ENCODE measurements at regions not wholly inside any gene's neighbourhood (a gene's known extent, or its start where the extent isn't known, plus 50 kb on each side); places are given as distances from the start of the nearest gene placed in this dataset.

DNA sequence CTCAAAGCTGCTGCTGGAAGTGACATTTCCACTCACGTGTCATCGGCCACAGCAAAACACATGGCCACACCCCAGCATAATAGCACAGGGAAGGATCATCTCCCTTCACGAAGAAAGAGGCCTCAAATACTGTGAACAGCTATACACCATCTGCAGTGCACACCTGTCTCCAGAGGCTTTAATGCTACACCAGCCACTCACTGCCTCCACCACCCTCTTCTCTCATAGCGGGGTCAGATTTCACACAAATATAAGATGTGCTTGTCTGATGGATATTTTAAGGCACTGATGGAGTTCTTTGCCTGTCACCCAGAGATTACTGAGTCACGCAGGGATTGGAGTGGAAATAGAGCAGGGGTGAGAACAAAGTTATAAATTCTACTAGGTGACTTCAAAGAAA lies 374.0 kb downstream of the ZNF516 start:
- Histone ChIP-seq H4K20me1 (ENCODE audit: insufficient read depth, low read length) (no peaks in the 10 kb centered on the region), H3K9ac (ENCODE audit: low read length) (no peak overlapping the region), H3K79me2 (ENCODE audit: insufficient read depth, low read length) (no peaks in the 10 kb centered on the region), H3K27me3 (ENCODE audit: insufficient read depth, low read length) (no peaks in the 10 kb centered on the region), H3K4me1 (ENCODE audit: insufficient read depth, low read length) (no peaks in the 10 kb centered on the region), H3K36me3 (ENCODE audit: insufficient read depth, low read length) (no peaks in the 10 kb centered on the region), H3K27ac (ENCODE audit: low read depth, low read length) (no peak overlapping the region), H3K9me3 (ENCODE audit: insufficient read depth, low read depth, low read length) (no peaks in the 10 kb centered on the region), H3K4me3 (ENCODE audit: insufficient read depth, low read depth, low read length) (no peak overlapping the region), H3K4me2 (ENCODE audit: low read length) (no peak overlapping the region), H2AFZ (ENCODE audit: low read depth, low read length) (no peak overlapping the region)
- Mint-ChIP-seq H3K4me3 (ENCODE audit: unreplicated experiment) (no peak overlapping the region), H3K9me3 (ENCODE audit: unreplicated experiment) (no peaks in the 10 kb centered on the region), H3K27ac (ENCODE audit: unreplicated experiment) (no peak overlapping the region), H3K27me3 (ENCODE audit: low read depth, unreplicated experiment) (peaks cover 9% of the 10 kb centered on the region), H3K36me3 (ENCODE audit: low read depth, unreplicated experiment) (no peaks in the 10 kb centered on the region), H3K4me1 (ENCODE audit: low read depth, unreplicated experiment) (no peaks in the 10 kb centered on the region)
- no peak for DNase-seq (ENCODE audit: low read depth)
- FAIRE-seq = no peak
- TF ChIP-seq, protein P1, sequence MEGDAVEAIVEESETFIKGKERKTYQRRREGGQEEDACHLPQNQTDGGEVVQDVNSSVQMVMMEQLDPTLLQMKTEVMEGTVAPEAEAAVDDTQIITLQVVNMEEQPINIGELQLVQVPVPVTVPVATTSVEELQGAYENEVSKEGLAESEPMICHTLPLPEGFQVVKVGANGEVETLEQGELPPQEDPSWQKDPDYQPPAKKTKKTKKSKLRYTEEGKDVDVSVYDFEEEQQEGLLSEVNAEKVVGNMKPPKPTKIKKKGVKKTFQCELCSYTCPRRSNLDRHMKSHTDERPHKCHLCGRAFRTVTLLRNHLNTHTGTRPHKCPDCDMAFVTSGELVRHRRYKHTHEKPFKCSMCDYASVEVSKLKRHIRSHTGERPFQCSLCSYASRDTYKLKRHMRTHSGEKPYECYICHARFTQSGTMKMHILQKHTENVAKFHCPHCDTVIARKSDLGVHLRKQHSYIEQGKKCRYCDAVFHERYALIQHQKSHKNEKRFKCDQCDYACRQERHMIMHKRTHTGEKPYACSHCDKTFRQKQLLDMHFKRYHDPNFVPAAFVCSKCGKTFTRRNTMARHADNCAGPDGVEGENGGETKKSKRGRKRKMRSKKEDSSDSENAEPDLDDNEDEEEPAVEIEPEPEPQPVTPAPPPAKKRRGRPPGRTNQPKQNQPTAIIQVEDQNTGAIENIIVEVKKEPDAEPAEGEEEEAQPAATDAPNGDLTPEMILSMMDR (IDR thresholded peaks at IDR 0.05; ENCODE audit: insufficient read depth, low read depth, low read length) = no peak
- TF ChIP-seq EZH2 (IDR thresholded peaks at IDR 0.05; ENCODE audit: insufficient read depth, low read length) = no peak

DNA sequence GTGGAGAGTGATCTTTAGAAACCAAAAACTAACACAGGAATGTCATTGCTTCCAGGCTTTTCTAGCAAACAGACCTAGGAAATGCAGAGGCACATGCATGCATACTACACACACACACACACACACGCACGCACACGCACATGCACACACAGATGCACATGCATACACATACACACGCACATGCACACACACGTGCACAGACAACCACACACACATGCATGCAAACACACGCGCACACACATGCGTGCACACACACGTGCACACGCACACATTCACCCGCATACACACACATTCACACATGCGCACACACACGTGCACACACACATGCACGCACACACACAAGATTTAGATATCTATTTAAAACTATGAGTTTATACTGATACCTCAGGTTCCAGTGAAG lies 379.5 kb downstream of the ZNF516 start:
- Histone ChIP-seq H3K4me3 (ENCODE audit: insufficient read depth, low read depth, low read length) (no peak overlapping the region), H3K9me3 (ENCODE audit: insufficient read depth, low read depth, low read length) (no peaks in the 10 kb centered on the region), H3K4me1 (ENCODE audit: insufficient read depth, low read length) (no peaks in the 10 kb centered on the region), H3K27ac (ENCODE audit: low read depth, low read length) (no peak overlapping the region), H2AFZ (ENCODE audit: low read depth, low read length) (no peak overlapping the region), H4K20me1 (ENCODE audit: insufficient read depth, low read length) (no peaks in the 10 kb centered on the region), H3K4me2 (ENCODE audit: low read length) (no peak overlapping the region), H3K79me2 (ENCODE audit: insufficient read depth, low read length) (no peaks in the 10 kb centered on the region), H3K9ac (ENCODE audit: low read length) (no peak overlapping the region), H3K27me3 (ENCODE audit: insufficient read depth, low read length) (no peaks in the 10 kb centered on the region), H3K36me3 (ENCODE audit: insufficient read depth, low read length) (no peaks in the 10 kb centered on the region)
- Mint-ChIP-seq H3K4me3 (ENCODE audit: unreplicated experiment) (no peak overlapping the region), H3K27ac (ENCODE audit: unreplicated experiment) (no peak overlapping the region), H3K9me3 (ENCODE audit: unreplicated experiment) (no peaks in the 10 kb centered on the region), H3K36me3 (ENCODE audit: low read depth, unreplicated experiment) (no peaks in the 10 kb centered on the region), H3K4me1 (ENCODE audit: low read depth, unreplicated experiment) (no peaks in the 10 kb centered on the region), H3K27me3 (ENCODE audit: low read depth, unreplicated experiment) (no peaks in the 10 kb centered on the region)
- TF ChIP-seq EZH2 (IDR thresholded peaks at IDR 0.05; ENCODE audit: insufficient read depth, low read length) = no peak
- TF ChIP-seq, protein P1 (IDR thresholded peaks at IDR 0.05; ENCODE audit: insufficient read depth, low read depth, low read length) = no peak
- DNase-seq (ENCODE audit: low read depth) (no peak), FAIRE-seq (no peak)

DNA sequence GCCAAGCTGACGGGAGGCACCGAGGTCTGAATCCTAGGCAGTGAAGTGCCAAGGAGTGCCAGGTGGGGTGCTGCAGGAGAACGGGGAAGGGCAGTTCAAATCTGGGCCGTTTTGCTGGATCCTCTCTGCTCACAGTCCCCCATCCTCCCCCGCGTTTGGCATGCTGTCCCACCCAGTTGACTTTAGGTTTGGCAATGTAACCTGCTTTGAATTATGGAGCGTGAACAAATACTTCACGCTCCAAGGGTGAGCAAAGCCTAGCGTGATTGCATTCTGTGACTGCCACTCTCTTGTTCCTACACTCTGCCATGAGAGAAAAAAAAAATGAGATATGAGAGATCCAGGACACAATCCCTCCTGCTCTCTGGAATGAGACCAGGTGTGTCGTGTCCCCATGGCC lies 381.9 kb downstream of the ZNF516 start:
- Histone ChIP-seq H3K79me2 (ENCODE audit: insufficient read depth, low read length) (no peaks in the 10 kb centered on the region), H3K36me3 (ENCODE audit: insufficient read depth, low read length) (no peaks in the 10 kb centered on the region), H3K27ac (ENCODE audit: low read depth, low read length) (no peak overlapping the region), H3K9me3 (ENCODE audit: insufficient read depth, low read depth, low read length) (peaks cover 3% of the 10 kb centered on the region), H3K27me3 (ENCODE audit: insufficient read depth, low read length) (no peaks in the 10 kb centered on the region), H3K4me3 (ENCODE audit: insufficient read depth, low read depth, low read length) (no peak overlapping the region), H3K4me2 (ENCODE audit: low read length) (no peak overlapping the region), H3K9ac (ENCODE audit: low read length) (no peak overlapping the region), H4K20me1 (ENCODE audit: insufficient read depth, low read length) (no peaks in the 10 kb centered on the region), H3K4me1 (ENCODE audit: insufficient read depth, low read length) (no peaks in the 10 kb centered on the region), H2AFZ (ENCODE audit: low read depth, low read length) (no peak overlapping the region)
- no peak overlapping the region for H3K27ac Mint-ChIP-seq (ENCODE audit: unreplicated experiment)
- no peaks in the 10 kb centered on the region for H3K27me3 Mint-ChIP-seq (ENCODE audit: low read depth, unreplicated experiment)
- no peaks in the 10 kb centered on the region for H3K4me1 Mint-ChIP-seq (ENCODE audit: low read depth, unreplicated experiment)
- no peak overlapping the region for H3K4me3 Mint-ChIP-seq (ENCODE audit: unreplicated experiment)
- TF ChIP-seq, protein P1 (IDR thresholded peaks at IDR 0.05; ENCODE audit: insufficient read depth, low read depth, low read length) = no peak
- TF ChIP-seq EZH2 (IDR thresholded peaks at IDR 0.05; ENCODE audit: insufficient read depth, low read length) = no peak
- H3K9me3 Mint-ChIP-seq (ENCODE audit: unreplicated experiment) = no peaks in the 10 kb centered on the region
- FAIRE-seq (no peak), DNase-seq (ENCODE audit: low read depth) (no peak)
- H3K36me3 Mint-ChIP-seq (ENCODE audit: low read depth, unreplicated experiment) = no peaks in the 10 kb centered on the region

All from astrocyte (in vitro differentiated cells and primary cell).